CD8-positive, alpha-beta memory T cell (primary cell): ENCODE measurements at regions not wholly inside any gene's neighbourhood (a gene's known extent, or its start where the extent isn't known, plus 50 kb on each side); places are given as distances from the start of the nearest gene placed in this dataset.

Source experiments
- CTCF ChIA-PET: fragments of 350-600 bp; sonication (Branson Sonifier 250); formaldehyde crosslinking; loops from one replicate; lab custom pipeline; 2021; ENCODE audit warnings: antibody characterized with exemption; lab: Charles Lee
- POLR2A ChIA-PET: fragments of 350-600 bp; sonication (Branson Sonifier 250); formaldehyde crosslinking; loops from one replicate; lab custom pipeline; 2021; ENCODE audit warnings: antibody characterized with exemption; lab: Charles Lee
- DNase-seq, 5 donors: peaks; one replicate each; pipeline versions ENCODE4 v3.0.0 to v3.0.0-alpha.2; 2020 to 2022; ENCODE audit warnings: mixed read lengths in 1 of 5
- H3K27ac ChIP-seq: one replicate; pipeline ENCODE4 v1.7.0; 2013; ENCODE audit warnings: low read depth, mild to moderate bottlenecking, low read length, moderate library complexity
- H3K27me3 ChIP-seq: 2 replicates; pipeline ENCODE4 v1.7.0; 2013; ENCODE audit warnings: low read length, mild to moderate bottlenecking; ENCODE audit not compliant: insufficient read depth, poor library complexity, severe bottlenecking
- H3K36me3 ChIP-seq: 2 replicates; pipeline ENCODE4 v1.7.0; 2013; ENCODE audit warnings: mild to moderate bottlenecking, low read length, moderate library complexity; ENCODE audit not compliant: insufficient read depth
- H3K4me1 ChIP-seq: 2 replicates; pipeline ENCODE4 v1.7.0; 2013; ENCODE audit warnings: mild to moderate bottlenecking, low read length, moderate library complexity; ENCODE audit not compliant: insufficient read depth
- H3K4me3 ChIP-seq: 2 replicates; pipeline ENCODE4 v1.7.0; 2013; ENCODE audit warnings: mild to moderate bottlenecking, low read length
- H3K9me3 ChIP-seq: 2 replicates; pipeline ENCODE4 v1.7.0; 2013; ENCODE audit warnings: mild to moderate bottlenecking, low read length
- H3K27ac Mint-ChIP-seq, 8 donors: one replicate each; pipeline ENCODE4 v1.8.0; 2020 to 2021; ENCODE audit warnings: mixed read lengths in 8 of 8, mild to moderate bottlenecking in 6 of 8, inconsistent platforms in 3 of 8, moderate library complexity in 3 of 8
- H3K27me3 Mint-ChIP-seq, 2 donors: one replicate each; pipeline ENCODE4 v1.8.0; 2020 to 2021; ENCODE audit warnings: mixed read lengths in 2 of 2, mild to moderate bottlenecking in 1 of 2, moderate library complexity in 1 of 2
- H3K36me3 Mint-ChIP-seq, 3 donors: one replicate each; pipeline ENCODE4 v1.8.0; 2020 to 2021; ENCODE audit warnings: mixed read lengths in 3 of 3, inconsistent platforms in 1 of 3, mild to moderate bottlenecking in 1 of 3
- H3K4me1 Mint-ChIP-seq, 3 donors: one replicate each; pipeline ENCODE4 v1.8.0; 2020 to 2021; ENCODE audit warnings: mixed read lengths in 3 of 3, inconsistent platforms in 1 of 3, mild to moderate bottlenecking in 1 of 3
- H3K4me3 Mint-ChIP-seq, 7 donors: one replicate each; pipeline ENCODE4 v1.8.0; 2020 to 2021; ENCODE audit warnings: mixed read lengths in 7 of 7, mild to moderate bottlenecking in 6 of 7, moderate library complexity in 4 of 7, inconsistent platforms in 2 of 7
- H3K9me3 Mint-ChIP-seq, 5 donors: one replicate each; pipeline ENCODE4 v1.8.0; 2020 to 2022; ENCODE audit warnings: mixed read lengths in 5 of 5, mild to moderate bottlenecking in 3 of 5, moderate library complexity in 2 of 5, inconsistent platforms in 1 of 5

DNA sequence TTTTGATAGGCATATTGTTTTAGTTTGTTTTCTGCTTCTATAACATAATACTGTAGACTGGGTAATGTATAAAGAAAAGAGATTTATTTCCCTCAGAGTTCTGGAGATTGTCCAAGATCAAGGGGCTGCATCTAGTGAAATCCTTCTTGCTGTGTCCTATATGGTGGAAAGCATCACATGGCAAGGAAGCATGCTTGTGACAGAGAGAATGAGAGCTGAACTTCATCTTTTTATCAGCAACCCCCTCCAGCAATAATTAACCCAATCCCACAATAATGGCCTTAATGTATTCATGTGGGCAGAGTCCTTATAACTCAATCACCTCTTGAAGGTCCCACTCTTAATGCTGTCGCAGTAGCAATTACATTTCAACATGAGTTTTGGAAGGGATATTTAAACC is 141.4 kb downstream of the CENPW start:
- H3K27me3 Mint-ChIP-seq = no peaks in the 10 kb centered on the region
- H3K36me3 ChIP-seq = no peaks in the 10 kb centered on the region
- no peaks in the 10 kb centered on the region for H3K4me1 Mint-ChIP-seq
- POLR2A ChIA-PET = no interaction called here
- no peaks in the 10 kb centered on the region for H3K27me3 ChIP-seq
- no peak overlapping the region for H3K27ac ChIP-seq
- H3K27ac Mint-ChIP-seq = no peak overlapping the region
- no peak overlapping the region for H3K4me3 ChIP-seq
- CTCF ChIA-PET = no interaction called here
- peaks cover 0 to 4% (median 2%) of the 10 kb centered on the region in 5 donors for H3K9me3 Mint-ChIP-seq
- H3K4me3 Mint-ChIP-seq = no peak overlapping the region
- no peaks in the 10 kb centered on the region for H3K4me1 ChIP-seq
- DNase-seq = no peak
- no peaks in the 10 kb centered on the region for H3K36me3 Mint-ChIP-seq
- no peaks in the 10 kb centered on the region for H3K9me3 ChIP-seq

DNA sequence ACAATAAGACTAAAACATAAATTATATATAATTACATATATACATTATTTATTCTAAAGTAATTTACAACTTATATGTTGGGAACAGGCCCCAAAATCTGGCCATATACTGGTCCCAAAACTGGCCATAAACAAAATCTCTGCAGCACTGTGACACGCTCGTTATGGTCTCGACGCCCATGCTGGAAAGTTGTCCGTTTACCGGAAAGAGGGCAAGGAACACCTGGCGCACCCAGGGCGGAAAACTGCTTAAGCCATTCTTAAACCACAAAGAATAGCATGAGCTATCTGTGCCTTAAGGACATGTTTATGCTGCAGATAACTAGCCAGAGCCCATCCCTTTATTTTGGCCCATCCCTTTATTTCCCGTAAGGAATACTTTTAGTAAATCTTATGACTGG is 164.9 kb downstream of the CENPW start:
- Mint-ChIP-seq H3K9me3 (peaks cover 0 to 7% (median 4%) of the 10 kb centered on the region in 5 donors), H3K27me3 (no peaks in the 10 kb centered on the region), H3K27ac (no peak overlapping the region), H3K36me3 (no peaks in the 10 kb centered on the region), H3K4me1 (no peaks in the 10 kb centered on the region), H3K4me3 (no peak overlapping the region)
- DNase-seq = no peak
- CTCF ChIA-PET = no interaction called here
- H3K27ac ChIP-seq = no peak overlapping the region
- H3K4me1 ChIP-seq = no peaks in the 10 kb centered on the region
- no peaks in the 10 kb centered on the region for H3K27me3 ChIP-seq
- H3K4me3 ChIP-seq = no peak overlapping the region
- POLR2A ChIA-PET = no interaction called here
- H3K36me3 ChIP-seq = no peaks in the 10 kb centered on the region
- no peaks in the 10 kb centered on the region for H3K9me3 ChIP-seq

DNA sequence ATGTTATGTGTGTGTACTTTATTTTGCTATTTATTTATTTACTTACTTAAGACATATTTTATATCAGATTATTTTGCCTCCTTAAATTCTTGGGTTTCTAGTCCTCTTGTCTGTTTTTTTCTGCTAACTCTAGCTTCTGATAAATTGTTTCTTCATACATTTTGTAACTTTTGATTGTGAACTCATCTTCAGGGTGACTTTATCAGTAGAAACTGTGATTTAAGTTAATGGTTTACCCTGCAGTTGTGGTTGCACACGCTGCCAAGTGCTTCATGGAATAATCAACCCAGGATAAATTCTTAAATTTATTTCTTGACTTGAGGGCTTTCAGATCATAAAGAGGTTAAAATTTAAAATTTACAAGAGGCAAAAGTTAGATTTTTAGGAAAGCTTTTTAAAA is 173.3 kb downstream of the CENPW start:
- H3K9me3 Mint-ChIP-seq = peaks cover 0 to 12% (median 2%) of the 10 kb centered on the region in 5 donors
- Histone ChIP-seq H3K4me3 (no peak overlapping the region), H3K27me3 (no peaks in the 10 kb centered on the region), H3K4me1 (no peaks in the 10 kb centered on the region), H3K36me3 (no peaks in the 10 kb centered on the region), H3K9me3 (no peaks in the 10 kb centered on the region), H3K27ac (no peak overlapping the region)
- POLR2A ChIA-PET = no interaction called here
- DNase-seq = no peak
- no peaks in the 10 kb centered on the region for H3K4me1 Mint-ChIP-seq
- no peak overlapping the region for H3K4me3 Mint-ChIP-seq
- CTCF ChIA-PET = no interaction called here
- no peaks in the 10 kb centered on the region for H3K36me3 Mint-ChIP-seq
- H3K27me3 Mint-ChIP-seq = no peaks in the 10 kb centered on the region
- H3K27ac Mint-ChIP-seq = no peak overlapping the region

DNA sequence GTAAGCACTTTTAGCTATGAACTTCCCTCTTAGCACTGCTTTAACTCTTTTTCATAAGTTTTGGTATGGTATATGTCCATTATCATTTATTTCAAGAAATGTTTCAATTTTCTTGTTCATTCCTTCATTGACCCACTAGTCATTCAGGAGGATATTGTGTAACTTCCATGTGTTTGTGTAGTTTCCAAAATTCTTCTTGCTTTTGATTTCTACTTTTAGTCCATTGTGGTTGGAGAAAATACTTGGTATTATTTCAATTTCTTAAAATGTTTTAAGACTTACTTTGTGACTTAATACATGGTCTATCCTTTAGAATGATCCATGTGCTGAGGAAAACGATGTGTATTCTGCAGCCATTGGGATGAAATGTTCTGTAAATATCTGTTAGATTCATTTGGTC is 176.5 kb downstream of the CENPW start:
- Histone ChIP-seq H3K36me3 (no peaks in the 10 kb centered on the region), H3K4me3 (no peak overlapping the region), H3K4me1 (no peaks in the 10 kb centered on the region), H3K27ac (no peak overlapping the region), H3K27me3 (no peaks in the 10 kb centered on the region), H3K9me3 (no peaks in the 10 kb centered on the region)
- Mint-ChIP-seq H3K27ac (no peak overlapping the region), H3K9me3 (peaks cover 2 to 12% (median 5%) of the 10 kb centered on the region in 5 donors), H3K36me3 (no peaks in the 10 kb centered on the region), H3K27me3 (no peaks in the 10 kb centered on the region), H3K4me3 (no peak overlapping the region), H3K4me1 (no peaks in the 10 kb centered on the region)
- DNase-seq = no peak
- ChIA-PET POLR2A (no interaction called here), CTCF (no interaction called here)

DNA sequence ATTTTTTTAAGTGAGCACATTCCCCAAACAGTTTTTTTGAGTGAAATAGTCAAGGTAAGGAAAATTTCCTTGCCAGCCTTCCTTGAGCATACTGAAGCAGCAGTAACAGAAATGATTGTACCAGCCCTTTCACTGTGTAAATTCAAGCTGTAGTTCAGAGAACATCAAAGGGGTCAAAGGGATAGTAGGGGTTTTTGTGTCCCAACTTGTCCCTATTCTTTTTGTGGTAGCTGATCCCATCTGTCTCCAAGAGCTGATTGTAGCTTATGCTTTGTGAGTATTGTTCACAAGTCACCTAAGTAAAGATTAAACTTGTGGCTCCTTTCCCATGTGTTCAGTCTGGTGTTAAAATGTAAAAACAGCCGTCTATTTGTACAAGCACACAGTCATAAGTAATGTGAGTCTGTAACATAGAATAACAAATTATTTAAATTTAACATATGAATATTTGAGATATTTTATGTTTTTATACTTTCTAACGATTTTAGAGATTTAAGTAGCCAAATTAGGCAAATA is 185.0 kb downstream of the CENPW start:
- CTCF ChIA-PET = no interaction called here
- no peak overlapping the region for H3K27ac Mint-ChIP-seq
- no peaks in the 10 kb centered on the region for H3K9me3 ChIP-seq

DNA sequence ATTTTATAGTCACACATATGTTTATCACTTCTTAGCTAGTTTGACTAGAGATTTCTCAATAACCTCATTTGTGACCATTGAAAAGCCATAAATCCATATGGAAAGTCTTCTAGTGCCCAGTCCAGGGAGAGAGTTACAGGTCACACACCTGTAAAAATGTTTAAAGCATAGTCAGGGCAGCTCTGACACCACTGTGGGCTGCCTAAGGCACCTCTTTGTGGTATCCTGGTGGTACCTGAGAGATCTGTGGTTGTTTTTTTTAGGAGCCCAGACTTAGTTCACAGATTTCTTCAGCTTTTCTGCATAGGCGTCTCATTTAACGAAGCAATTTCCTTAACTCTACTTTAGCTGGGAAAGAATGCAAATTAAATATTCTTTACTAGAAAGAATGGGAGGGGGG is 186.6 kb downstream of the CENPW start:
- CTCF ChIA-PET = interaction anchor here (0.7 kb wide), 1 partner anchor 15 kb away, joined by 3 read pairs; no protein-coding TSS in a partner anchor
- no peak overlapping the region for H3K27ac ChIP-seq

More for the DNA sequence above, 185.0 kb downstream of the CENPW start:
- Mint-ChIP-seq H3K9me3 (peaks cover 0 to 2% (median under 1%) of the 10 kb centered on the region in 5 donors), H3K36me3 (no peaks in the 10 kb centered on the region), H3K4me3 (no peak overlapping the region), H3K27me3 (no peaks in the 10 kb centered on the region), H3K4me1 (no peaks in the 10 kb centered on the region)
- Histone ChIP-seq H3K27ac (no peak overlapping the region), H3K4me1 (no peaks in the 10 kb centered on the region), H3K4me3 (no peak overlapping the region), H3K27me3 (no peaks in the 10 kb centered on the region), H3K36me3 (no peaks in the 10 kb centered on the region)
- no peak for DNase-seq
- POLR2A ChIA-PET = no interaction called here

DNA sequence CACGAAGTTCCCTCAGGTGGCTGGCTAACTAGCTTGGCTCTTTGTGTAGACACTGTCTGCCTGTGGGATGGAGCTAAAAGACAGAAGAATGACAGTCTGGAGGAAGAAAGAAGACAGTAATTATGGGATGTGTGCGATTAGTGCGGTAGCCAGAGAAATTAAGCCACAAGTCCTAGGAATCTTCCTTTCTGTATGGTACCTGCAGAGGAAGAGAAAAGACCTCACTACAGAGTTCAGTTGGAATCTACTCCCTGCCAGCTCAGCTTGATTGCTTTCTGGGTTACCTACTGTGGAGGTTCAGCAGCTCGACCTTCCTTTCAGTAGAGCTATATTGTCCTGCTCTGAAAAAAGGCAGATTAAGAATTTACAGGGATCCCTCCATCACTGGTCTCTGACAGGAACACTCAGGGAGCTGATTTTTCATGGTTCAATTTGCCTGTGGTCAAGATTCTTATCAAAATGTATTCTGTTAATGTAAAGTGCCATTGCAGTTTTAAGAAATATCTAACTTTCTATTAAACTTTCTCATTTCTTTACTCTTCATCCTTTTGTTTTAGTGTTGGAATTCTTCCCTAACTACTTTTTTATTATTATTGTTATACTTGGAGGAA is 187.2 kb downstream of the CENPW start:
- Histone ChIP-seq H3K36me3 (no peaks in the 10 kb centered on the region), H3K4me3 (no peak overlapping the region), H3K27ac (no peak overlapping the region), H3K27me3 (no peaks in the 10 kb centered on the region), H3K4me1 (no peaks in the 10 kb centered on the region), H3K9me3 (no peaks in the 10 kb centered on the region)
- Mint-ChIP-seq H3K4me1 (no peaks in the 10 kb centered on the region), H3K9me3 (peaks cover 0 to 2% (median 0%) of the 10 kb centered on the region in 5 donors), H3K4me3 (no peak overlapping the region), H3K27ac (no peak overlapping the region), H3K36me3 (no peaks in the 10 kb centered on the region), H3K27me3 (no peaks in the 10 kb centered on the region)
- DNase-seq = no peak
- ChIA-PET CTCF (interaction anchor here (0.7 kb wide), 1 partner anchor 16 kb away, joined by 3 read pairs; no protein-coding TSS in a partner anchor), POLR2A (no interaction called here)

More for the DNA sequence above, 186.6 kb downstream of the CENPW start:
- Histone ChIP-seq H3K4me1 (no peaks in the 10 kb centered on the region), H3K4me3 (no peak overlapping the region), H3K9me3 (no peaks in the 10 kb centered on the region), H3K27me3 (no peaks in the 10 kb centered on the region), H3K36me3 (no peaks in the 10 kb centered on the region)
- H3K9me3 Mint-ChIP-seq = peaks cover 0 to 2% (median 0%) of the 10 kb centered on the region in 5 donors
- DNase-seq = no peak
- no peaks in the 10 kb centered on the region for H3K36me3 Mint-ChIP-seq
- no peaks in the 10 kb centered on the region for H3K4me1 Mint-ChIP-seq
- H3K4me3 Mint-ChIP-seq = no peak overlapping the region
- H3K27me3 Mint-ChIP-seq = no peaks in the 10 kb centered on the region
- POLR2A ChIA-PET = no interaction called here
- no peak overlapping the region for H3K27ac Mint-ChIP-seq

DNA sequence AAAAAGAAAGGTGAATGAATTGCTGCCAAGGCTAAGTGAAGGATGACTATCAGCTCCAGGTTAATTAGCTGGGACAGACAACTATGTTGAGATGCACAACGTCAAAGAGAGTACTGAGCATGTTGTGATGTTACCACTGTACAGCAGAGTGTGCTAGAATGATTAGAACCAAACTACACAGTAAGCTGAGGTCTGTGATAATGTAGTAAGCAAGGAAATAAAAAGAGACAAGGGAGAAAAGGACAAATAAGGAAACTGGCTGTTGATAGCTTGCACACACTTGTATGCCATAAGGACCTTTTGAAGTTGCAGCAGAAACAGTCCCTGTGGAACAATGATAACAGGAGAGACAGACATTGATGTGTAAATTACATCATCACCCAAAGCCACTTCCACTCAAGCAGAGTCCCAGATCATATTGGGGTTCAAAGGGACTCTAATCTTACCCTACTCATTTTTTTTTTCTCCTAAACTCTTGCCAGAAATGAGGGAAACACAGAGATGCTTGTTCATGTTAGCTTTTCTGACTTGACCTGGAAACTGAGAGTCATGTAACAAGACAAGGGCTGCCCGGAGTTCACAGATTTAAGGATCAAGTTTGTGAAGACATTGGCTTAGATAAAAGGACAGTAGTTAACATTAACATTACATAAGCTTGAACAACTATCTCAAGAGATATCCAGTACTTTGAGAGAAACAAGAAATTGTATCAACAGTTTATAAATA is 189.9 kb downstream of the CENPW start:
- Histone ChIP-seq H3K36me3 (no peaks in the 10 kb centered on the region), H3K27me3 (no peaks in the 10 kb centered on the region), H3K9me3 (no peaks in the 10 kb centered on the region), H3K4me1 (no peaks in the 10 kb centered on the region), H3K4me3 (no peak overlapping the region), H3K27ac (no peak overlapping the region)
- CTCF ChIA-PET = interaction anchor here (0.7 kb wide), 1 partner anchor 220 kb away, joined by 3 read pairs; no protein-coding TSS in a partner anchor
- H3K4me3 Mint-ChIP-seq = no peak overlapping the region
- no peaks in the 10 kb centered on the region for H3K27me3 Mint-ChIP-seq
- no peak overlapping the region for H3K27ac Mint-ChIP-seq
- no peaks in the 10 kb centered on the region for H3K36me3 Mint-ChIP-seq
- peaks cover 0 to 2% (median 0%) of the 10 kb centered on the region in 5 donors for H3K9me3 Mint-ChIP-seq
- no peaks in the 10 kb centered on the region for H3K4me1 Mint-ChIP-seq
- POLR2A ChIA-PET = no interaction called here
- no peak for DNase-seq
